Inferior parietal cortex (tissue), 1 donor: ENCODE measurements at regions not wholly inside any gene's neighbourhood (a gene's known extent, or its start where the extent isn't known, plus 50 kb on each side); places are given as distances from the start of the nearest gene placed in this dataset.

Source experiments
- DNase-seq: peaks from one replicate; pipeline ENCODE4 v3.0.0-alpha.2; 2016; ENCODE audit errors: extremely low spot score

- no peak for DNase-seq
Observed at GRCh38 chr5:89133129-89133528, 250.1 kb upstream of the MEF2C start.

DNA sequence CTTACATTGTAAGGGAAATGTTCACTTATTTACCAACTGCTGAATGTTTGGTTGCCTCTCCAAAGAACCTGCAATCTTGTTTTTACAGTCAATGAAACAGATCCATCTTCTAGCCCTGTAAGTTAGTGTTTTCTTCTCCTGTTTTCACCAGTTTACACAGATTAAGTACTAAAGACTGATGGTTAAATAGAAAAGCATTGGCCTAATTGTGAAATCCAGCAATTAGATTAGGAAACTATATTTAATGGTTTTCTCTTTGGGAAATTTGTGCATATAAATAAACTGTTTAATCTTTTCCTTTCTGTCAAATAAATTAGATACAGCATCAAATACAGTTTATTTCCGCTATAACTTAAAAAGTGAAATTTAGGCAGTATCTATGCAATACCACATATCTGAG lies 247.9 kb upstream of the MEF2C start:
- DNase-seq: no peak

GRCh38 chr5:89129941-89130340 lies 247.0 kb upstream of the MEF2C start:
- DNase-seq: no peak

- DNase-seq: no peak
Observed at GRCh38 chr5:89128906-89129625, 246.1 kb upstream of the MEF2C start.

- DNase-seq: no peak
Observed at GRCh38 chr5:89128092-89128491, 245.1 kb upstream of the MEF2C start.

DNA sequence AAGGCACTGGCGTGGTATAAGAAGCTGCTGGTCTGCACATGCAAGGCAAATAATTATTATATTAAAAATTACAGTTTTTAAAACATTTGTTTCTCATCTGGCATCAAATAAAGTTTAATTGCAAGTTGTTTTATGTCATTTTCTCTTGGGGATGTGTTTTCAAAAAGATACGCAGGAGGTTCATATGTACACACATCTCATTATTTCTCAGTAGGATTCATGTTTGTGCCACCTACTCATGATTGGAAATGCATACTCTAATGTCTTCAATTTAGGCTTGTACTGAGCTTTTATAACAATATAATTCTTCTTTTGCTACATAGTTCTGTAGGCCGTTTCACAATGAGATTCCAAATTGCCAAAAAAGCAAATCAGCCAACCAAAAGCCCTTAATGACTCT lies 244.2 kb upstream of the MEF2C start:
- DNase-seq: no peak

DNA sequence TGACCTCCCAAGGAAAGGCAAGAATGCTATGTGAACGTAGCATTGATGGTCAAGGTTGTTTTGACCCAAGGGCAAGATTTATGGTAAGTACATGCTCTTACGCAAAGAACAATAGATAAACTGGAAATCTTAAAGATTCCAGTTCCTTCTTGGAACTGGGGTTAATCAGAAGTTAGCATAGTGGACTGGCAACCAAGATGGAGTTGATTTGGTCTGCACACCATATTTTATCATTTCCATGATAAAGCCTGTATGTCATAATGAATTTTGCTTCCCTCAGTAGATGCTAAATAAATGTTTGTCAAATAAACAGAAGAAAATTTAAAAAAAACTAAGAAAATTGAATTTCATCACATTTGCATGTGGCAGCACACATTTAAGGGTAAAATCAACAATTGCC lies 242.4 kb upstream of the MEF2C start:
- no peak for DNase-seq

GRCh38 chr5:89123581-89123980 lies 240.6 kb upstream of the MEF2C start:
- DNase-seq: no peak

GRCh38 chr5:89120719-89121118 lies 237.7 kb upstream of the MEF2C start:
- DNase-seq: no peak

DNA sequence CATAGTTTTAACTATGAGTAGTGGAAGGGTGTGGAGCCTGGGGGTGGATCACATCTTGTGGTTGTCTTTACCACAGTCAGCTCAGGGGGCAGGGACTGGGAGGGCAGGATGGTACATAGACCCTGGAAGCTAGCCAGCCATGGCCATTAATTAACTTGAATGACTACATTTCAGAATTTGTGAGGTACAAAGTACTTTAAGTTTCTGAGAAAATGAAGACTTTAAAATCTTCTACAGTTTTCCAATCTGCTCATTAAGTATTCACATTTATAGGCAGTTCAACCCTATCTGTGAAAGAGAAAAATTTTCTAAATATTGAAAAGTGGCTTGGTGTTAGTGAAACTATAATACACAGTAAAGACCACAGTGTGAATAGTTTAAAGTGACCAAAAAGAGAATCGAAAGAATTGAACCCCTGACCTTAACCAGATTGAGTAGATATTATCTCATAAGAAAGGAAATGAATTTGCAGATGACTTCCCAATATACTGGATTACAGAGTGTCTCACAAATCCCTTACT lies 234.2 kb upstream of the MEF2C start:
- no peak for DNase-seq

- DNase-seq: no peak
Observed at GRCh38 chr5:89110916-89111646, 228.1 kb upstream of the MEF2C start.

DNA sequence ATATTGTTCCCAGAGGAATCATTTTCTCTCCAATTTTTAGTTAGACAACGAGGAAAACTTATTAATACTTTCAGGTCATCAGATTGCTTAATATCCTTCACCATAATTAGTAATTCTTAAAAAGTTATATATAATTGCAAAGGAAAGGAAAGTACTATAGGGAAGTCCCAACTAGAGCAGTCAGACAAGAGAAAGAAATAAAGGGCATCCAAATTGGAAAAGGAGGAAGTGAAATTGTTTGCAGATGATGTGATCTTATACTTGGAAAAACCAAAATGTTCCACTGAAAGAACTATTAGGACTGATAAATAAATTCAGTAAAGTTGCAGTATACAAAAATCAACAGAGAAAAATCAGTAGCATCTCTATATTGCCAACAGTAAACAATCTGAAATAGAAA lies 223.5 kb upstream of the MEF2C start:
- no peak for DNase-seq

DNA sequence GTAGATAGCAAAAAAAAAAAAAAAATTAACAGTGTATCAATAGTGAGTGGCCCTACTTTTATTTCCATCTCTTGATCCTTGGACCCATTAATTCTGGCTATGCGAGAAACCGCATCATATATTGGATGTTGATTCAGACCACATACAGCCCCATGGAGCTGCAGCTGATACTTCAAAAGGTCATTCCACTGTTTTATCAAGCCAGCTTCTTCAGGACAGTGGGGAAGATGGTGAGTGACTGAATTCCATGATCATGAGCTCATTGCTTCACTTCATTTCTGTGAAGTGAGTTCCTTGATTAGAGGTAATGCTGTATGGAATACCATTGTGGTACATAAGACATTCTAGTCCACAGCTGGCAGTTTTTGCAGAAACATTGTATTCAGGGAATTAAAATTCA lies 222.9 kb upstream of the MEF2C start:
- no peak for DNase-seq

- DNase-seq: no peak
Observed at GRCh38 chr5:89105171-89105695, 222.2 kb upstream of the MEF2C start.

DNA sequence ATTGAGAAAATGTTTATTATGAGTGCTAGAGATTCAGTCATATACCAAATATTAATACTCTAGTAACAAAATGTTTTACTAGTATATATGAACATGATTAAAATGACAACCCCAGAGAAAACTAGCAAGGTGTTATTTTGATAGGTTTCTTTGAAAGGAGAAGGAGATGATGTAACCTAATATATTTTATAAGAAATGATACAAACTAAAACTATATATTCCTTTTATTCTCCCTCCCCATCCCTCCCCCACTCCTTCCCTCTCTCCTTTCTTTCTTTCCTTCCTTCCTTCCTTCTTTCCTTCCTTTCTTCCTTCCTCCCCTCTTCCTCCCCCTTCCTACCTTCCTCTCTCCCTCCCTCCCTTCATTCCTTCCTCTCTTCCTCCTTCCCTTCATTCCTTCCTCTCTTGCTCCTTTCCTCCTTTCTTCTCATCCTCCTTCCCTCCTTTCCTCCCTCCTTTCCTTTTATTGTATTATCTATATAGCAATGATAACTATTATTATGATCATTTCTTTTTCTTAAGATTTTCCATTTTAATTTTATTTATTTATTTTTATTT lies 215.3 kb upstream of the MEF2C start:
- no peak for DNase-seq

- no peak for DNase-seq
Observed at GRCh38 chr5:89097103-89097502, 214.1 kb upstream of the MEF2C start.

DNA sequence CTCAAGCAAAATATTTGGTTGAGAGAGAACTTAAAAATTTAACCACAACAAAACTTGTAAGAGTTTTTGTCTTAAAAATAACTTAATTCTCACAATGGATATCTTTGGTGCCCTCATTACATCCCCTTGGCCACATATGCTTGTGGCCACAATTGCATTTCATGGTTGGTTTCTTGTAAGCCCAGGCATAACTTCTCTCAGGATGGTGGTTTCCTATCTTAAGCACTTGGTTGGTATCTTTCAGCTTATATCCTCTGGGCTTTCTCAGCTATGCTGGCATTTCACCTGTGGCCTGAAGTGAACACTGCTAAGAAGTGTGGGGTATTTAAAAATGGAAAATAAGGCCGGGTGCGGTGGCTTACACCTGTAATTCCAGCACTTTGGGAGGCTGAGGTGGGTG lies 212.4 kb upstream of the MEF2C start:
- no peak for DNase-seq

DNA sequence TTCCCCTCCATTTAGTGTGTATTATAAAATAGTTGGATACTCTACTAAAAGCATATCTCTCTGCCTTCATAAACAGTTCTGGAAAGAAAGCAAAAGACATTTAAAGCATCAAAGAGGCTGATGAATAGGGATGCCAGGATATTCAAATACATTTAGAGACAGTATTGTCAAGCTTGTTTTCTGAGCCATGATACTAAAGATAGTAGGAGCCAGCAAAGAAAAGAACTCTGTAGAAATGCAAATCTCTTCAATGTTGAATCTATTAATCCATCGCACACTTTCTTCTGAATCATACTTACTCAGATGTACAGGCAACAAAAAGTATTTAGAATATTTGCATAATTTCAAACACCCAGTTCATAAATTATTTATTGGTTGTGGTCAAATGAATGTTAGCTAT lies 207.1 kb upstream of the MEF2C start:
- DNase-seq: no peak

GRCh38 chr5:89087551-89088318 lies 204.8 kb upstream of the MEF2C start:
- no peak for DNase-seq

DNA sequence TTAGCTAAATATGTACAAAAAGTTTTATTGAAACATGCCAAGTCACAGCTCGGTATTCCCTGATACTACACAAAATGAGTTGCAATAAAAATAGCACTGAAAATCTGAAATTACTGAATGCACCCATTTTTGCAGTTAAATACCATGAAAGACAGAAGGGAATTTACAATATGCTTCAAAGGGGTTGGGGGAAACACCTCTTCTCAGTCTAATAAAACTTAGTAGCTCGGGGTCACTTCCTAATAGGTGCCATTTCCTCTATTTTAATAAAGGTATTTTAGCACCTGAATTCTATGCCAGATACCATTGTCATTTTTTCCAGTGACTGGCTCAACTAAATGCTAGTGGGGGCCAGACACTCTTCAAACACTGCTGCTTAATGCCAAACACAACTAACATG lies 204.1 kb upstream of the MEF2C start:
- DNase-seq: no peak

DNA sequence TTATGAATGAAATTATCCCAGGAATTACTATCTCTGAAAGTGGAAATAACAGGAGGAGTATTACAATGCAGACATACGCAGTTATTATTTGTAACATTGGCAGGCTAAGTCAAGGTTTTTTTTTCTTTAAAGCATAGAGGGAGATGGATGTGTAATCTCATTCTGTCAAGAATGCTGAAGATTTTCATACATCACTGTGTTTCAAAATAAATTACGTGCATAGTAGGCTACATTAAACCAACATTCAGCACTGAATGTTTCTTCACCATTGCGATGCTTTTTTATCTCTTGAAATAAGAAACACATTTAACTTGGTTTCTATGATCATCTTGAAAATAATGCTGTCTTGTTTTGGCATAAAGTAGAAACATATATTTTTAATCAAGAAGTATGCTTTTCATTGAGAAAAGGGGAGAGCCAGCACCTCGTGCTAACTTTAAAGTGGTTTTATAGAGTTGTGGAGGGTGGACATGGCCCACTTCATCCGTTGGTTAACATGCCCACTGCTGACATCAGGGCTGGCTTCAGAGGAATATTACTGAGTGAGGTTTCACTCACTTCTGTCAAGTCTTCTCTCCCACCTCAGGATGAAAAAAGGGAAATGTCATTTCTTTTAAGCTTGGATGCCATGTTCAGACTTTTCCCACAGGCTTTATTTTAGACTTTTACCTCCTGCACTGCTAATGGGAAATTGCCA lies 203.6 kb upstream of the MEF2C start:
- no peak for DNase-seq
